HCT116 (cell line): ENCODE measurements at regions not wholly inside any gene's neighbourhood (a gene's known extent, or its start where the extent isn't known, plus 50 kb on each side); places are given as distances from the start of the nearest gene placed in this dataset.

Experiments used
- CTCF ChIP-seq, 3 experiments: fragments of 200-600 bp in 1 of 3; sonication (generic) in 1 of 3; IDR thresholded peaks in 2 of 3; conservative IDR thresholded peaks in 1 of 3; 2 replicates each; pipeline ENCODE4 v1.5.1; 2012 to 2017; ENCODE audit warnings: low read depth in 2 of 3, low read length in 2 of 3, antibody characterized with exemption in 1 of 3, borderline replicate concordance in 1 of 3, control low read depth in 1 of 3, mild to moderate bottlenecking in 1 of 3, mixed read lengths in 1 of 3, mixed run types in 1 of 3, moderate library complexity in 1 of 3; ENCODE audit not compliant: insufficient read depth in 1 of 3
- EZH2phosphoT487 ChIP-seq: fragments of 200-600 bp; IDR thresholded peaks from 2 replicates; pipeline ENCODE4 v1.6.1; 2018; ENCODE audit warnings: antibody characterized with exemption, borderline replicate concordance
- POLR2AphosphoS5 ChIP-seq: IDR thresholded peaks from 2 replicates; pipeline ENCODE4 v1.6.1; 2011; ENCODE audit warnings: mild to moderate bottlenecking, low read depth, low read length, moderate library complexity

DNA sequence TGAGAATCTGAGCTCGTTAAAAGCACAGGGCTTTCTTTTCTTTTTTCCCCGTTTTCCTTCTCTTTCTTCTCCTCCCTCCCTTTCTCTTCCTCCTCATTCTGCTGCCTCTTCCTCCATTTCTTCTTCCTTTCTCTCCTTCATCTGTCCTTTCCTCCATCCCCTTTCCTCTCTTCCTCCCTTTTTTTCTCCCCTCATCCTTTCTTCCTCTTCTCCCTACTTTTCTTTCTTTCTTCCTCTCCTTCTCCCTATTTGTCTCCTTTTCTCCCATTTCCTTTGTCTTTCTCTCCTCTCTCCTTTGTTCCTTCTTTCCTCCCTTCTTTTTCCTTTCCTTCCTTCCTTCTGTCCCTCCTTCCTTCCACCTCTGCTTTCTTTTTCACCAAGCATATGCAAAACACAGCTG lies 649.4 kb downstream of the IRX1 start:
- TF ChIP-seq CTCF (IDR thresholded peaks at IDR 0.05 in 2 of 3, conservative IDR thresholded peaks at IDR 0.05 in 1 of 3; ENCODE audit: borderline replicate concordance in 1 of 3, insufficient read depth in 1 of 3, low read depth in 2 of 3, low read length in 2 of 3) (no peak), POLR2AphosphoS5 (no peak), EZH2phosphoT487 (no peak)
